HepG2 (cell line): ENCODE measurements at regions not wholly inside any gene's neighbourhood (a gene's known extent, or its start where the extent isn't known, plus 50 kb on each side); places are given as distances from the start of the nearest gene placed in this dataset.

Experiments used
- ATAC-seq: fragments of 200-7000 bp; cut with Tn5 transposase; 3 replicates; pipeline ENCODE4 v1.9.1; 2020; ENCODE audit warnings: mild to moderate bottlenecking, moderate library complexity
- BruUV-seq: library from RNA; stranded (reverse); fragments of 400-500 nt; replicated peaks from 2 replicates; lab custom pipeline; 2021; lab: Mats Ljungman, UMichigan
- CTCF ChIA-PET: fragments of 300-600 bp; formaldehyde crosslinking; extraction: SDS; loops from one replicate; lab custom pipeline; 2021; ENCODE audit warnings: low total read pairs, inconsistent platforms, low intra/inter-chr PET ratio; lab: Yijun Ruan, JAX
- POLR2A ChIA-PET: fragments of 350-600 bp; sonication (Branson Sonifier 250); formaldehyde crosslinking; loops from one replicate; lab custom pipeline; 2020; ENCODE audit warnings: antibody characterized with exemption, inconsistent platforms; lab: Yijun Ruan, JAX
- DNase-seq: peaks from one replicate; pipeline ENCODE4 v3.0.0-alpha.2; 2015; ENCODE audit warnings: low spot score
- FAIRE-seq: peaks from 3 replicates; lab custom pipeline; 2011; peaks lifted over from hg19 to GRCh38; lab: Jason Lieb, UNC
- H2AFZ ChIP-seq: one replicate; pipeline ENCODE4 v1.6.1; 2011; ENCODE audit warnings: low read length, inconsistent platforms
- H3K27ac ChIP-seq: fragments of 300-600 bp; 3 replicates; pipeline ENCODE4 v1.8.0; 2011; ENCODE audit warnings: mixed run types, mild to moderate bottlenecking, mixed read lengths, low read length, inconsistent platforms; ENCODE audit not compliant: insufficient read depth; ENCODE audit errors: extremely low read length
- H3K27me3 ChIP-seq, 2 experiments: fragments of 200-600 bp in 1 of 2; 2 replicates in 1 of 2; 3 replicates in 1 of 2; pipeline versions ENCODE4 v1.6.0 to v1.8.0; 2011; ENCODE audit warnings: low read length in 2 of 2, mild to moderate bottlenecking in 2 of 2, moderate library complexity in 2 of 2, inconsistent platforms in 1 of 2; ENCODE audit not compliant: insufficient read depth in 2 of 2, control insufficient read depth in 1 of 2
- H3K36me3 ChIP-seq, 2 experiments: fragments of 200-600 bp in 1 of 2; replicated peaks in 1 of 2; 2 replicates in 1 of 2; 3 replicates in 1 of 2; pipeline versions ENCODE4 v1.5.1 to v1.8.0; 2011; ENCODE audit warnings: low read length in 2 of 2, inconsistent platforms in 1 of 2; ENCODE audit not compliant: insufficient read depth in 2 of 2, control insufficient read depth in 1 of 2
- H3K4me1 ChIP-seq: 2 replicates; pipeline ENCODE4 v1.5.1; 2012; ENCODE audit warnings: low read length, inconsistent platforms; ENCODE audit not compliant: insufficient read depth
- H3K4me2 ChIP-seq: 2 replicates; pipeline ENCODE4 v1.6.0; 2011; ENCODE audit warnings: low read depth, low read length, inconsistent platforms
- H3K4me3 ChIP-seq, 3 experiments: fragments of 200-600 bp in 1 of 3; sonication (generic), shearing (Covaris generic) in 1 of 3; replicated peaks in 1 of 3; 2 replicates each; pipeline ENCODE4 v1.5.1; 2011 to 2016; ENCODE audit warnings: low read length in 3 of 3, inconsistent platforms in 2 of 3, low read depth in 2 of 3, mild to moderate bottlenecking in 2 of 3, control low read depth in 1 of 3, mixed read lengths in 1 of 3; ENCODE audit not compliant: insufficient read depth in 1 of 3
- H3K79me2 ChIP-seq: one replicate; pipeline ENCODE4 v1.6.1; 2011; ENCODE audit warnings: low read length, inconsistent platforms; ENCODE audit not compliant: insufficient read depth
- H3K9ac ChIP-seq: 2 replicates; pipeline ENCODE4 v1.6.0; 2011; ENCODE audit warnings: mild to moderate bottlenecking, low read depth, low read length, inconsistent platforms; ENCODE audit not compliant: insufficient read depth
- H3K9me3 ChIP-seq: 2 replicates; pipeline ENCODE4 v1.5.1; 2012; ENCODE audit warnings: mild to moderate bottlenecking, low read length
- H4K20me1 ChIP-seq: 2 replicates; pipeline ENCODE4 v1.6.0; 2011; ENCODE audit warnings: inconsistent platforms, mild to moderate bottlenecking, low read length, moderate library complexity; ENCODE audit not compliant: insufficient read depth
- MAFF ChIP-seq: IDR thresholded peaks from 2 replicates; pipeline ENCODE4 v1.6.1; 2011; ENCODE audit warnings: low read depth, low read length, improper control_type of control experiment
- MAFK ChIP-seq, 2 experiments: IDR thresholded peaks in 1 of 2; conservative IDR thresholded peaks in 1 of 2; 2 replicates each; pipeline ENCODE4 v1.6.1; 2011; ENCODE audit warnings: improper control_type of control experiment in 2 of 2, low read length in 2 of 2
- ZBED4 ChIP-seq: sonication (generic); formaldehyde crosslinking; IDR thresholded peaks from 2 replicates; pipeline ENCODE4 v1.4.0; 2020; ENCODE audit warnings: missing genetic modification reagents, borderline replicate concordance
- ZNF407 ChIP-seq: sonication (generic); formaldehyde crosslinking; IDR thresholded peaks from one replicate; pipeline ENCODE4 v1.5.1; 2020; ENCODE audit warnings: mild to moderate bottlenecking, missing genetic modification reagents; ENCODE audit errors: not compliant biosample characterization
- in situ Hi-C: cut with HindIII; loops from 2 replicates; pipeline ENCODE4 v1.10.0; 2017; ENCODE audit warnings: low pct_unique_long_range_greater_than_20kb; ENCODE audit not compliant: extremely low pct_ligation_motif_present
- intact Hi-C: fragments of 100-400 bp; cut with micrococcal nuclease; formaldehyde crosslinking; loops from one replicate; pipeline ENCODE4 v1.10.0; 2022; ENCODE audit not compliant: unreplicated experiment

- no peak for TF ChIP-seq ZNF407 (CRISPR knock-in tag)
- TF ChIP-seq, all 625 proteins: peak for 0
Measured at GRCh38 chr3:104137116-104137515, 1229.6 kb upstream of the ALCAM start (continued).

DNA sequence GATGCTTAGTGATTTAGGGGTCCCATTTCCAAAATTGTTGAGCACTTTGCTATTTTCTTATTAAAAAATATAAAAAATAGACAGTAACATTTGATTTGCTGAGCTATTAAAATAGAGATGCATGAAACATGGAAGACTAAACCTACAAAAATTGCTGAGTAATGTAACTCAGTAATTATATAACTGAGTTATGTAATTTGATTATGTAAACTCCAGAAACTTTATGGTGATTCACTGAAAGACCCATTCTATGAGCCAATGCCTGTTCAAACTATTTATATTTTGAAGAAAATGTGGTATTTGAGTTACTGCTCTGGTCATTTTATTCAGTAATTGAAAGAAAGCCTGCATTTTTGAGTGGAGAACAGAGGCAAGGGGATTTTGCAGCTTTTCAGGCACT, 1221.5 kb upstream of the ALCAM start:
- FAIRE-seq, result no peak
- no peak overlapping the region for H2AFZ ChIP-seq
- H3K4me2 ChIP-seq, result no peak overlapping the region
- POLR2A ChIA-PET, result no interaction called here
- CTCF ChIA-PET, result no interaction called here
- H3K4me3 ChIP-seq, result no peak overlapping the region
- no peak for DNase-seq
- H3K9ac ChIP-seq, result no peak overlapping the region
- H3K9me3 ChIP-seq, result no peaks in the 10 kb centered on the region
- no peaks in the 10 kb centered on the region for H3K79me2 ChIP-seq
- H3K27ac ChIP-seq, result no peak overlapping the region
- H3K4me1 ChIP-seq, result no peaks in the 10 kb centered on the region
- no TSS peak for BruUV-seq
- H4K20me1 ChIP-seq, result no peaks in the 10 kb centered on the region
- no peaks in the 10 kb centered on the region for H3K27me3 ChIP-seq
- H3K36me3 ChIP-seq, result no peaks in the 10 kb centered on the region
- peak; percentile 59 to 71 for TF ChIP-seq MAFK (conservative IDR thresholded peaks at IDR 0.05 in 1 of 2, IDR thresholded peaks at IDR 0.05 in 1 of 2; ENCODE audit: low read length in 2 of 2)
- TF ChIP-seq MAFF, result peak; percentile 56; the same call in 1 of the 2 replicates
- TF ChIP-seq ZBED4, result no peak
- intact Hi-C loops (no loop called here), in situ Hi-C loops (no loop called here)
- ATAC-seq, result no peak
